Neural progenitor cell (in vitro differentiated cells): ENCODE measurements at regions not wholly inside any gene's neighbourhood (a gene's known extent, or its start where the extent isn't known, plus 50 kb on each side); places are given as distances from the start of the nearest gene placed in this dataset.

ENCODE experiments used
- DNase-seq: peaks from one replicate; pipeline ENCODE4 v3.0.0-alpha.2; 2016; ENCODE audit warnings: low spot score
- H2AFZ ChIP-seq: fragments of 200-600 bp; sonication (generic); replicated peaks from 2 replicates; pipeline ENCODE4 v1.6.1; 2016; ENCODE audit warnings: antibody characterized with exemption
- H3F3A ChIP-seq: fragments of 200-600 bp; sonication (generic); 2 replicates; pipeline ENCODE4 v1.6.1; 2016; ENCODE audit warnings: antibody characterized with exemption, low read depth
- H3K27ac ChIP-seq: fragments of 200-600 bp; sonication (generic); 2 replicates; pipeline ENCODE4 v1.5.1; 2016; ENCODE audit warnings: mild to moderate bottlenecking
- H3K27me3 ChIP-seq: fragments of 200-600 bp; sonication (generic); 2 replicates; pipeline ENCODE4 v1.6.1; 2016; ENCODE audit warnings: mild to moderate bottlenecking, moderate library complexity
- H3K36me3 ChIP-seq: fragments of 200-600 bp; sonication (generic); 2 replicates; pipeline ENCODE4 v1.5.1; 2016
- H3K4me1 ChIP-seq: fragments of 200-600 bp; sonication (generic); 2 replicates; pipeline ENCODE4 v1.6.1; 2016; ENCODE audit warnings: mixed run types
- H3K4me2 ChIP-seq: fragments of 200-600 bp; sonication (generic); 2 replicates; pipeline ENCODE4 v1.6.1; 2016
- H3K4me3 ChIP-seq: fragments of 200-600 bp; sonication (generic); 2 replicates; pipeline ENCODE4 v1.5.1; 2016
- H3K79me2 ChIP-seq: fragments of 200-600 bp; sonication (generic); 2 replicates; pipeline ENCODE4 v1.6.1; 2016; ENCODE audit warnings: low read depth
- H3K9ac ChIP-seq: fragments of 200-600 bp; sonication (generic); 2 replicates; pipeline ENCODE4 v1.6.1; 2016
- H3K9me3 ChIP-seq: fragments of 200-600 bp; sonication (generic); 2 replicates; pipeline ENCODE4 v1.5.1; 2016; ENCODE audit warnings: low read depth
- H4K20me1 ChIP-seq: fragments of 200-600 bp; sonication (generic); 2 replicates; pipeline ENCODE4 v1.6.1; 2016; ENCODE audit warnings: low read depth
- H3K27ac Mint-ChIP-seq: 3 replicates; pipeline ENCODE4 v1.8.0; 2021; ENCODE audit warnings: mixed read lengths
- H3K27me3 Mint-ChIP-seq: 2 replicates; pipeline ENCODE4 v1.8.0; 2022; ENCODE audit warnings: low read depth, mild to moderate bottlenecking, inconsistent platforms, moderate library complexity, mixed read lengths; ENCODE audit not compliant: insufficient read depth
- H3K36me3 Mint-ChIP-seq: 3 replicates; pipeline ENCODE4 v1.8.0; 2021; ENCODE audit warnings: mixed read lengths
- H3K4me1 Mint-ChIP-seq: 3 replicates; pipeline ENCODE4 v1.8.0; 2021; ENCODE audit warnings: mixed read lengths
- H3K4me3 Mint-ChIP-seq: 3 replicates; pipeline ENCODE4 v1.8.0; 2021; ENCODE audit warnings: mild to moderate bottlenecking, moderate library complexity, mixed read lengths
- H3K9me3 Mint-ChIP-seq: 3 replicates; pipeline ENCODE4 v1.8.0; 2020; ENCODE audit warnings: mixed read lengths
- EZH2 ChIP-seq: fragments of 200-600 bp; sonication (generic); IDR thresholded peaks from 2 replicates; pipeline ENCODE4 v1.6.1; 2017; ENCODE audit warnings: antibody characterized with exemption, mild to moderate bottlenecking, moderate library complexity
- EZH2phosphoT487 ChIP-seq: fragments of 200-600 bp; sonication (generic); IDR thresholded peaks from 2 replicates; pipeline ENCODE4 v1.6.1; 2017; ENCODE audit warnings: antibody characterized with exemption
- TF ChIP-seq, protein P1 (sequence below): fragments of 200-600 bp; sonication (generic); IDR thresholded peaks from 2 replicates; pipeline ENCODE4 v1.5.1; 2017; ENCODE audit warnings: antibody characterized with exemption, mild to moderate bottlenecking

DNA sequence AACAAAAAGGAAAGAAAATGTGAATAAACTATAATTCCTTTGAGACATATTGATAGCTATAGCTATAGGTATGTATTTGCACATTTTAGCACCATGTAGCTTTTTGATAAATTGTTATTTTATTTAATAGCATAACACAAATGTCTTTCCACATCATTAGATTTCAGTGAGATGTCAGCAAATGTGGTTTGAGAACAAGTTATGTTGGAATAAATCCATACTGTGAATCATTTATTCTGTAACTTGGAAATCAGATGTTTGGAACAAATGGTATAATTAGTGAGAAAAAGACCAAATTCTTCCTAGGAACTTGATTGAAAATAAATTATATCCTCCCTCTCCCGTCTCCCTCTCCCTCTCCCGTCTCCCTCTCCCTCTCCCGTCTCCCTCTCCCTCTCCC lies 62.8 kb downstream of the NABP1 start:
- Histone ChIP-seq H3K36me3 (no peaks in the 10 kb centered on the region), H3K79me2 (no peaks in the 10 kb centered on the region), H3K4me1 (no peaks in the 10 kb centered on the region), H3F3A (no peaks in the 10 kb centered on the region), H3K27ac (no peak overlapping the region), H4K20me1 (no peaks in the 10 kb centered on the region), H3K4me3 (no peak overlapping the region), H3K9ac (no peak overlapping the region), H3K27me3 (no peaks in the 10 kb centered on the region), H3K4me2 (no peak overlapping the region), H3K9me3 (no peaks in the 10 kb centered on the region), H2AFZ (no peak overlapping the region)
- Mint-ChIP-seq H3K9me3 (peaks cover 3% of the 10 kb centered on the region), H3K4me3 (no peak overlapping the region), H3K27ac (no peak overlapping the region), H3K36me3 (peaks cover 2% of the 10 kb centered on the region), H3K4me1 (peaks cover 8% of the 10 kb centered on the region), H3K27me3 (peaks cover 4% of the 10 kb centered on the region)
- no peak for DNase-seq
- TF ChIP-seq EZH2phosphoT487 (no peak), EZH2 (no peak)
- TF ChIP-seq, protein P1, sequence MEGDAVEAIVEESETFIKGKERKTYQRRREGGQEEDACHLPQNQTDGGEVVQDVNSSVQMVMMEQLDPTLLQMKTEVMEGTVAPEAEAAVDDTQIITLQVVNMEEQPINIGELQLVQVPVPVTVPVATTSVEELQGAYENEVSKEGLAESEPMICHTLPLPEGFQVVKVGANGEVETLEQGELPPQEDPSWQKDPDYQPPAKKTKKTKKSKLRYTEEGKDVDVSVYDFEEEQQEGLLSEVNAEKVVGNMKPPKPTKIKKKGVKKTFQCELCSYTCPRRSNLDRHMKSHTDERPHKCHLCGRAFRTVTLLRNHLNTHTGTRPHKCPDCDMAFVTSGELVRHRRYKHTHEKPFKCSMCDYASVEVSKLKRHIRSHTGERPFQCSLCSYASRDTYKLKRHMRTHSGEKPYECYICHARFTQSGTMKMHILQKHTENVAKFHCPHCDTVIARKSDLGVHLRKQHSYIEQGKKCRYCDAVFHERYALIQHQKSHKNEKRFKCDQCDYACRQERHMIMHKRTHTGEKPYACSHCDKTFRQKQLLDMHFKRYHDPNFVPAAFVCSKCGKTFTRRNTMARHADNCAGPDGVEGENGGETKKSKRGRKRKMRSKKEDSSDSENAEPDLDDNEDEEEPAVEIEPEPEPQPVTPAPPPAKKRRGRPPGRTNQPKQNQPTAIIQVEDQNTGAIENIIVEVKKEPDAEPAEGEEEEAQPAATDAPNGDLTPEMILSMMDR = no peak

DNA sequence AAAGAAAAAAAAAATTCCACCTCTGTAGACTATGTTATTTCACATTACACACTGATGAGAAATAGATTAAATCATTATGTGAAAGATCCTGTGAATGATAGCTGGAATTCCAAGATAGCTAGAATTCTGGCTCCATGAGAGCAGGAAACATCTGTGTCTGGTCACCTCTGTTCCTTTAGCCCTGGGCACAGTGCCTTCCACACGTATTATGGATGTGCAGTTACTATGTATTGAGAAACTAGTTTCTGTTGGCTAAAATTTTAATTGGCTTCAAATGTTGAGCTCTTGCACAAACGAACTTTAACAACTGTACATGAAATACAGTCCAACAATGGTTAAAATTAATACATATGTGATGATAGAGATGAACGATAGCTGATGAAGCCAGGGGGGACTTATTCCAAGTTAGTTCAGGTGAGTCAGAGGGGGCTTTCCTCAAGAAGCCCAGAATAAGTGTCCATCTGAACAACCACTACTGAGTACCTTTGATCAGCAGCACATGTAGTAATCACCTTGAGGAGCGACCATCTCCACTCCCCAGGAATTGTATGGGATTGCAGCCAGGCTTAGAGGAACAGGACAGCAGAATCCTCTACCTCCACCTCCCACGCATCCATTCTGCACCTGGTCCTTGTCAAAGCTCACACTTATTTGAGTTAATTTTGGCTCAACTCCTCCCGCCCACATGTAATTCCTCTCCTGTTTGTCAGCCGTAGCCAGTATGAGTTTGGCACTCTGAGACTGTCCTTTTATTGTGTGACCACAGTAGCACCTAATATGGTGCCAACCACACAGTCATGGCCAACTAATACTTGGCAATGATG lies 68.6 kb downstream of the NABP1 start:
- H3K36me3 ChIP-seq = no peaks in the 10 kb centered on the region
- H3K79me2 ChIP-seq = no peaks in the 10 kb centered on the region
- no peaks in the 10 kb centered on the region for H3K4me1 ChIP-seq
- H2AFZ ChIP-seq = no peak overlapping the region
- Mint-ChIP-seq H3K9me3 (peaks cover 3% of the 10 kb centered on the region), H3K36me3 (peaks cover 2% of the 10 kb centered on the region), H3K27ac (no peak overlapping the region), H3K4me1 (peaks cover 3% of the 10 kb centered on the region), H3K4me3 (no peak overlapping the region), H3K27me3 (peaks cover 3% of the 10 kb centered on the region)
- DNase-seq = no peak
- TF ChIP-seq, protein P1 = no peak
- TF ChIP-seq EZH2phosphoT487 = no peak
- no peak for TF ChIP-seq EZH2
- H3K9ac ChIP-seq = no peak overlapping the region
- H3F3A ChIP-seq = no peaks in the 10 kb centered on the region
- H4K20me1 ChIP-seq = no peaks in the 10 kb centered on the region
- no peak overlapping the region for H3K4me2 ChIP-seq
- H3K27ac ChIP-seq = no peak overlapping the region
- no peaks in the 10 kb centered on the region for H3K9me3 ChIP-seq
- no peak overlapping the region for H3K4me3 ChIP-seq
- no peaks in the 10 kb centered on the region for H3K27me3 ChIP-seq

DNA sequence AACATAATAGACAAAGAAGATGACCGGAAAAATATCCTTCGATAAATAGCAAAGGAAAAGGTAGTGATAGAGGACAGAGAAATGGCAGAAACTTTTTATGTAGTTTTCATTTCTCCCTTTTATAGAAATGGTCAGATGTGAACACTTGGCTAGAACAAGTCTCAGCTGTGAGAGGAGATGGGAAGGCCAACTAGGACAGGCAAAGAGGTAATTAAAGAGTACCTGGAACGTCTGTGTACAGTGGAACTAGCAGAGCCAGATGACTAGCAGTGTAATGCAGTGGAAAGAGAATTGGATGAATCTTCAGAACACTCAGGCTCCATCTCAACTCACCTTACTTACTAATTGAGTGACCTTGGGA lies 69.2 kb downstream of the NABP1 start:
- H3K27ac ChIP-seq = no peak overlapping the region
- H3F3A ChIP-seq = no peaks in the 10 kb centered on the region
- H3K9me3 ChIP-seq = no peaks in the 10 kb centered on the region
- H2AFZ ChIP-seq = no peak overlapping the region
- Mint-ChIP-seq H3K4me3 (no peak overlapping the region), H3K9me3 (peaks cover 3% of the 10 kb centered on the region), H3K27me3 (peaks cover 3% of the 10 kb centered on the region), H3K36me3 (peaks cover 2% of the 10 kb centered on the region), H3K27ac (no peak overlapping the region), H3K4me1 (peaks cover 3% of the 10 kb centered on the region)
- no peak for DNase-seq
- H3K27me3 ChIP-seq = no peaks in the 10 kb centered on the region
- no peak overlapping the region for H3K4me3 ChIP-seq
- H3K9ac ChIP-seq = no peak overlapping the region
- TF ChIP-seq EZH2phosphoT487 = no peak
- TF ChIP-seq, protein P1 = no peak
- TF ChIP-seq EZH2 = no peak
- H3K4me2 ChIP-seq = no peak overlapping the region
- no peaks in the 10 kb centered on the region for H4K20me1 ChIP-seq
- H3K4me1 ChIP-seq = no peaks in the 10 kb centered on the region
- H3K36me3 ChIP-seq = no peaks in the 10 kb centered on the region
- H3K79me2 ChIP-seq = no peaks in the 10 kb centered on the region
